Skeletal muscle tissue (tissue), 3 donors: ENCODE measurements at regions not wholly inside any gene's neighbourhood (a gene's known extent, or its start where the extent isn't known, plus 50 kb on each side); places are given as distances from the start of the nearest gene placed in this dataset.

Source experiments
- H3K27ac ChIP-seq: one replicate; pipeline ENCODE4 v1.7.0; 2013; ENCODE audit warnings: mild to moderate bottlenecking, low read depth, low read length, inconsistent platforms
- H3K27me3 ChIP-seq, 3 donors: one replicate each; pipeline ENCODE4 v1.7.0; 2013; ENCODE audit warnings: low read length in 3 of 3; ENCODE audit not compliant: control insufficient read depth in 3 of 3, insufficient read depth in 3 of 3
- H3K36me3 ChIP-seq, 3 donors: one replicate each; pipeline ENCODE4 v1.7.0; 2013; ENCODE audit warnings: low read length in 3 of 3; ENCODE audit not compliant: control insufficient read depth in 3 of 3, insufficient read depth in 3 of 3
- H3K4me1 ChIP-seq, 3 donors: one replicate each; pipeline ENCODE4 v1.7.0; 2013; ENCODE audit warnings: low read length in 3 of 3, mild to moderate bottlenecking in 3 of 3; ENCODE audit not compliant: control insufficient read depth in 3 of 3, insufficient read depth in 3 of 3
- H3K4me3 ChIP-seq, 3 donors: one replicate each; pipeline ENCODE4 v1.7.0; 2013; ENCODE audit warnings: low read length in 3 of 3
- H3K9ac ChIP-seq, 3 donors: one replicate each; pipeline ENCODE4 v1.7.0; 2013; ENCODE audit warnings: low read length in 3 of 3, mild to moderate bottlenecking in 3 of 3, moderate library complexity in 2 of 3, low read depth in 1 of 3
- H3K9me3 ChIP-seq, 3 donors: one replicate each; pipeline ENCODE4 v1.7.0; 2013; ENCODE audit warnings: low read length in 3 of 3; ENCODE audit not compliant: control insufficient read depth in 3 of 3
- donor health status: Osteomylitis.

DNA sequence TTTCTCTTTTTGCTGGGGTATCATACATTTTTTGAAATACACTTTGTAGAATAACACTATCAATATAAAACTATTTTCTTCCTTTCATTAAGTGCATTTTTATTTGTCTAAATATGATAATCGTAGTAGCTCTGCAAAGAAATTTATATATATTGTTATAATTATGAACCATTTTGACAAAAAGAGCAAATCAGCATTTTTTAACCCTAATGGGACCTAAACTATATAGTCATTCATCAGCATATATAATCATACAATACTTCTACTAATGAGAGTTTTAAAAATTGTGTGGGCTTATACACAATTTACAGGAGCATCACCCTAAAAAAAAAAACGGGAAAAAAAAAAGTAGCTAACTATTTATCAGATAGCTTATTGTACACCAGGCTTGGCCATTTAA is 329.7 kb upstream of the TYRP1 start:
- no peaks in the 10 kb centered on the region for H3K9me3 ChIP-seq
- no peak overlapping the region for H3K27ac ChIP-seq
- no peak overlapping the region for H3K4me3 ChIP-seq
- H3K27me3 ChIP-seq = no peaks in the 10 kb centered on the region
- H3K9ac ChIP-seq = no peak overlapping the region
- H3K4me1 ChIP-seq = no peaks in the 10 kb centered on the region
- no peaks in the 10 kb centered on the region for H3K36me3 ChIP-seq

DNA sequence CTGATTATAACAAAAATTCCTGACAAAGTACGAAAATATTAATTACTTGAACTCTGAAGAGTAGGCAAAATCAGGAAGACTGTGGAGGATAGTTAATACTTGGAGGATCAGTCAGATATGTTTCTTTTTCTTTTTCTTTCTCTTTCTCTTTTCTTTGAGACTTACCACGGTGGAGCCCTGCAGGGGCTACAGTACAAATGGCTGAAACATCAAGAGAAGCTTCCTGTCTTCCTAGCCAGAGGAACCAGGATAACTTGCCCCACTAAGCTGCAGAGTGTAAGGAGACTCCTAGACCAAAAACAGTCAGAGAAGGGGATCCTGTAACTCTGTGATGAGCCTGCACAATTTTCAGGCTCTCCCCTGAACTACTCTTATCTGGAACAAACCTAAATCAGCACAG is 324.6 kb upstream of the TYRP1 start:
- H3K27me3 ChIP-seq = no peaks in the 10 kb centered on the region
- H3K9me3 ChIP-seq = no peaks in the 10 kb centered on the region
- no peak overlapping the region for H3K4me3 ChIP-seq
- H3K36me3 ChIP-seq = no peaks in the 10 kb centered on the region
- H3K27ac ChIP-seq = no peak overlapping the region
- no peak overlapping the region for H3K9ac ChIP-seq
- H3K4me1 ChIP-seq = no peaks in the 10 kb centered on the region

DNA sequence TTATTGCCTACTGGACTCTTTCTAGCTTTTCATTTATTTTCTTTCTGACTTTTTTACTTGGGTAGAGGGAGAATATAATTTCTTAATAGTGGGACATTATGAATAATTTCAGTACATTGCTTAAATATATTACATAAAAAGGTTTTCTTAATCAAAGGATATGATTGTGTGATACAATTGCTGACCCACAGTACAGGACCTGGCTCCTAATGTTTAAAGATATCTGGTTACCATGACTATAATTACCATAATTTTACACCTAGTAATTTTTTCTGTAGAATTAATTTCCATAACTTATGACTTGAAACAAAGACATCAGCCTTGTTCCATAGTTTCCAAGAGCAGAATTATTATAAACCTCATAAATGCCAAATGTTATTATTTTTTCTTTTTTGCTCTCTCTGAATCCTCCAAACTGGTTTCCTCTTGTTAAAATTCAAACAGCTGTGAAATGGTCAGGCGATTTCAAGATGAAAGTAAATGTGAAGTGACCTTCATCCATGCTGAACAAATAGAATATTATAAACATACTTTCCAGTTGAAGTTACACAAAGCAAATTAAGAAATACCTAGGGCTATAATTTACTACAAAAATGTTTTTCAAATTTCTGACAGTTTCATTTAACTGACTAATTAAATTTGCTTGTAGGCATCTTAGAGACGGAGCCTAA is 301.2 kb upstream of the TYRP1 start:
- Histone ChIP-seq H3K36me3 (no peaks in the 10 kb centered on the region), H3K4me3 (no peak overlapping the region), H3K27ac (no peak overlapping the region), H3K27me3 (no peaks in the 10 kb centered on the region), H3K9ac (no peak overlapping the region), H3K4me1 (no peaks in the 10 kb centered on the region), H3K9me3 (no peaks in the 10 kb centered on the region)

DNA sequence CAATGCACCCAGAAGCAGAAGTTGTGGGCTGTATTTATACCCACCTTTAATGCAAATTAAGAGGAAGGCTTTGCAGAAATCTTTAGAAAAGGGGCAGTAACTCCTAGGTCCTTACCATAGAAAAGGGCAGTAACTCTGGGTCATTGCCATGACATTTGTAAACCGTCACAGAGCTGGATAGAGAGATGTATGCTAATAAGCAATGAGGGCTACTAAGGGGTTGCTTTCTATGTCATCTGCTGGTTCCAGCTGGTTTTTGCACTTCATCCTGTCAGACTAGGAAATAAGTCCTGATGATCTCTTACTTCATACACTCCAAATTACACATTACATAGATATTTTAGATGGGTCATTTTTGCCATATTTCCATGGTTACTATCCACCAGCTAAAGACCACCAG is 299.1 kb upstream of the TYRP1 start:
- H3K9me3 ChIP-seq = no peaks in the 10 kb centered on the region
- no peaks in the 10 kb centered on the region for H3K4me1 ChIP-seq
- no peaks in the 10 kb centered on the region for H3K36me3 ChIP-seq
- no peak overlapping the region for H3K4me3 ChIP-seq
- no peak overlapping the region for H3K27ac ChIP-seq
- no peak overlapping the region for H3K9ac ChIP-seq
- no peaks in the 10 kb centered on the region for H3K27me3 ChIP-seq

DNA sequence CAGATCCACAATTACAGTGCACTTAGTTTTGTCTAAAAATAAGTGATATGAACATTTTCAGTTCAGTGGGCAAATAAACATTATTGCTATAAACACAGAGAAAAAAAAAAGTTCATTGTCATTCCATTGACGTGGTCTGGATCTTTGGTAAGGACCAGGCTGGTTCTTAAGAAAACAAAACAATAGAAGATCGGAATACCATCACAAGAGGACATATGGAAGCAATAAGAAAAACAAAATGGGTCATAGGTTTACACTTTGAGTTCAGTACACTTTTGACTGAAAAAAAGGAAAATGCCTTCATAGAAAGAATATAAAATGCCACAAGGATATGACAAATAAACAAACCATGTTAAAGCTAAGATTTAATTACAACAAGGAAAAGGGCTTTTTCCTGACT is 289.5 kb upstream of the TYRP1 start:
- Histone ChIP-seq H3K4me3 (no peak overlapping the region), H3K36me3 (no peaks in the 10 kb centered on the region), H3K4me1 (no peaks in the 10 kb centered on the region), H3K27me3 (no peaks in the 10 kb centered on the region), H3K9ac (no peak overlapping the region), H3K27ac (no peak overlapping the region), H3K9me3 (no peaks in the 10 kb centered on the region)

DNA sequence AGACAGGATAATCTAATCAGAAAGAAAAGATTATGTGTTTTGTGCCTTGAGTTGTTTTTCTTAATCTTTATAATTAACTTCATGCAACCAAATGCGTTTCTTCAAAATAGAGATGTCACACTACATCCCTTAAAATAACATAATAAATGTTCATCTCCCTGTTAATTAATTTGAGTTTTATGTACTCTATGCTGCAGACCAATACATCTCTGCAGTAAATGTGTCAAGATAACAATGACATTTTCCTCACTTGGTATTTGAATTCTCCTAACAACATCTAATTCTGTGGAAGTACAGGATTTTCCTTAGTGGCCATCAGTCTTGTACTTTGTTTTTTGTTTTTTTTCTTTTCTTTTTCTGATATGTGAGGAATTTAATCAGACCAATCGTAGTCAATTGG is 279.2 kb upstream of the TYRP1 start:
- Histone ChIP-seq H3K36me3 (no peaks in the 10 kb centered on the region), H3K4me1 (no peaks in the 10 kb centered on the region), H3K9ac (no peak overlapping the region), H3K4me3 (no peak overlapping the region), H3K27me3 (no peaks in the 10 kb centered on the region), H3K9me3 (no peaks in the 10 kb centered on the region), H3K27ac (no peak overlapping the region)

DNA sequence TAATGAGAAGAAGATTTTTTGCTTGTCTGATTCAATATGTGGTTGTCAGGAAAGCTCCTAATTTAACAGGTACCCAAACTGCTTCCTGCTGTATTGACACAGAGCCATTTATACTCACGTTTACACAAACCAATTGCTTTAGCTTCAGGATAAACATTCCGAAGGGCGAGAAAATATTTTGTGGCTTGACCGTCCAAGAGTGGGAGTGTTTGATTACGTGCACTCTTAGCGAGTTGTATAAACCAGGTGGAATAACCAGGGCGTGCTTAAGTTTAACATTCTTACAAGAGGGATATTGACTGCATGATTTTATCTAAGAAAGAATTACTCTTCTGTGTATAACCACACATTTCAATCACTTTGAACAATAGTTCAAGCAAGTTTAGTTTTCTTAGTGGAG is 278.7 kb upstream of the TYRP1 start:
- Histone ChIP-seq H3K4me3 (no peak overlapping the region), H3K36me3 (no peaks in the 10 kb centered on the region), H3K4me1 (no peaks in the 10 kb centered on the region), H3K27ac (no peak overlapping the region), H3K9ac (no peak overlapping the region), H3K27me3 (no peaks in the 10 kb centered on the region), H3K9me3 (no peaks in the 10 kb centered on the region)

DNA sequence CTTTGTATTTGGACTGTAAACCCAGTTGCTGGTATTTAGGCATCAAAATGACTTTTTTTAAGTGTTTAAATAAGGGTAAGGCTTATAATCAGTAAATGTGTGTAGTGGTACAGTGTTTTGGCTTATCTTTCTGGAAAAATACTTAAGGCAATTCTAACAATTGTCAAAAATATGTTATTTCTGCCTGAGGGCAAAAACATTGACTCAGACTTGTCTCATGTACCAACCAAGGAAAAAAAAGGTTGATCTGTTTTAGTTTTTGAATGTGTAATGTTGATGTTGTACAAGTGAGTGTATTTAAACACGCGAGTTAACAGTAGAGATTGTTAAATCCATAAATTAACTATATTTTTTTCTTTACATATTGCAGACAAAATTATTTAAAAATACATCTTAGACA is 277.8 kb upstream of the TYRP1 start:
- Histone ChIP-seq H3K27ac (no peak overlapping the region), H3K27me3 (no peaks in the 10 kb centered on the region), H3K9me3 (no peaks in the 10 kb centered on the region), H3K4me1 (no peaks in the 10 kb centered on the region), H3K4me3 (no peak overlapping the region), H3K36me3 (no peaks in the 10 kb centered on the region), H3K9ac (no peak overlapping the region)

DNA sequence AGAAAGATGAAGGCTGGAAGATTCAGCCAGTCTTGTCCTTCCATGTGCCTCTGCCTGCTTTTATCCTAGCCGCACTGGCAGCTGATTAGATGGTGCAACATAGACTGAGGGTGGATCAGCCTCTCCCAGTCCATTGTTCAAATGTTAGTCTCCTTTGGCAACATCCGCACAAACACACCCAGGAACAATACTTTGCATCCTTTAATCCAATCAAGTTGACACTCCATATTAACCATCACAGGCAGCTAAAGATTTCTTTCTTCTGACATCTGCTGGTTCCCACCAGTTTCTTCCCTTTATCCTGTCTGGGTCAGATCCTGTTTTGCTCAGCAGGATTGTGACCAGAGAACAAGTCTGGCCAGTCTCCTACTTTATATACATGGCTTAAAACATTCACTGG is 276.5 kb upstream of the TYRP1 start:
- Histone ChIP-seq H3K4me1 (no peaks in the 10 kb centered on the region), H3K36me3 (no peaks in the 10 kb centered on the region), H3K4me3 (no peak overlapping the region), H3K27me3 (no peaks in the 10 kb centered on the region), H3K27ac (no peak overlapping the region), H3K9ac (no peak overlapping the region), H3K9me3 (no peaks in the 10 kb centered on the region)

DNA sequence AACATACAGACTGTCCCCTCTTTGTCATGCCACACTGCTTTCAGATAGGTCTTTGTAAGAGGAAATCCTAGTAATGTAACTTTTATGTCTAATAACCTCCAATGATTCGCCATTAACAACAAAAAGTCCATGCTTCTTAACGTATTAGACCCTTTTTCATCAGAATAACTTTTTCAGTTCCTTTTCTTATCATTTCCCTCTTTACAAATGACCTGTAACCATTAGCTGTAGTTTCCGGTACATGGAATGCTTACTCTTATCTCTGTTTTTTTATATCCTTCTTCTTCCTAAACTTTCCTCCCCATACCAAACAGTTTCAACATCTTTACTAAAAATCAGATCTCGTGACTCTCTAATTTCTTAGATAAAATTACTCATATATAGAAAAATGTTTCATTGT is 268.9 kb upstream of the TYRP1 start:
- no peaks in the 10 kb centered on the region for H3K36me3 ChIP-seq
- no peaks in the 10 kb centered on the region for H3K4me1 ChIP-seq
- no peak overlapping the region for H3K9ac ChIP-seq
- no peak overlapping the region for H3K27ac ChIP-seq
- no peaks in the 10 kb centered on the region for H3K9me3 ChIP-seq
- no peaks in the 10 kb centered on the region for H3K27me3 ChIP-seq
- H3K4me3 ChIP-seq = no peak overlapping the region
